Mucosa of stomach (tissue), 1 donor: ENCODE measurements at regions not wholly inside any gene's neighbourhood (a gene's known extent, or its start where the extent isn't known, plus 50 kb on each side); places are given as distances from the start of the nearest gene placed in this dataset.

ENCODE experiments used
- H3K27me3 ChIP-seq: one replicate; pipeline ENCODE4 v1.7.0; 2013; ENCODE audit warnings: mild to moderate bottlenecking, low read length; ENCODE audit not compliant: control insufficient read depth, insufficient read depth
- H3K36me3 ChIP-seq: one replicate; pipeline ENCODE4 v1.7.0; 2013; ENCODE audit warnings: low read length; ENCODE audit not compliant: control insufficient read depth, insufficient read depth
- H3K4me1 ChIP-seq: one replicate; pipeline ENCODE4 v1.7.0; 2013; ENCODE audit warnings: mild to moderate bottlenecking, low read length; ENCODE audit not compliant: control insufficient read depth, insufficient read depth
- H3K4me3 ChIP-seq: one replicate; pipeline ENCODE4 v1.7.0; 2013; ENCODE audit warnings: low read length
- H3K9ac ChIP-seq: one replicate; pipeline ENCODE4 v1.7.0; 2013; ENCODE audit warnings: mild to moderate bottlenecking, low read length, moderate library complexity
- H3K9me3 ChIP-seq: one replicate; pipeline ENCODE4 v1.7.0; 2013; ENCODE audit warnings: mild to moderate bottlenecking, low read length, moderate library complexity; ENCODE audit not compliant: control insufficient read depth
- donor health status: Pancreatic carcinoma.

DNA sequence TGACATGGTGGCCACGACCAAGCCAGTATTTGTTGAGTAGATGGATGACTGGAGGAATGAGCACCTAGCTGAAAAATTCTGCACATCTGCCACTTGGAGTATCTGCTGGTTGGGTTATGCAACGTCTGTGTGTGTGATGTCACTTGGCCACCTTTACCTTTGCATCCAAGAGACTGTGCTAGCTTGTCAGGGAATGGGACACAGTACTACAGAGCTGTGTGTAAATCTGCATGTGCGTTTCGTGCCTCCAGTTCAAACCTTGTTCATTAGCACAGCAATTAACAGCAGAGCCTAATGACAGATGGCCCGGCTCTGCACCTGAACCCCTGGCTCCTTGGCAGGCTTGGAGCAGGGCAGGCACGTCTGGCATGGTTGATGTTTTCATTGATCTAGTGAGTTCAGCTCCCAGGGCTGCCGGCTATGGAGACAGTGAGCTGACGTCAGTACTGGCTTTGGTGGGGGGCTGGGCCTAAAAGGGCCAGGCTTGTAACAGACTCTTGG lies 188.4 kb upstream of the NAV2 start:
- Histone ChIP-seq H3K4me1 (peaks cover 8% of the 10 kb centered on the region), H3K36me3 (no peaks in the 10 kb centered on the region), H3K4me3 (no peak overlapping the region), H3K27me3 (no peaks in the 10 kb centered on the region), H3K9ac (no peak overlapping the region), H3K9me3 (no peaks in the 10 kb centered on the region)

DNA sequence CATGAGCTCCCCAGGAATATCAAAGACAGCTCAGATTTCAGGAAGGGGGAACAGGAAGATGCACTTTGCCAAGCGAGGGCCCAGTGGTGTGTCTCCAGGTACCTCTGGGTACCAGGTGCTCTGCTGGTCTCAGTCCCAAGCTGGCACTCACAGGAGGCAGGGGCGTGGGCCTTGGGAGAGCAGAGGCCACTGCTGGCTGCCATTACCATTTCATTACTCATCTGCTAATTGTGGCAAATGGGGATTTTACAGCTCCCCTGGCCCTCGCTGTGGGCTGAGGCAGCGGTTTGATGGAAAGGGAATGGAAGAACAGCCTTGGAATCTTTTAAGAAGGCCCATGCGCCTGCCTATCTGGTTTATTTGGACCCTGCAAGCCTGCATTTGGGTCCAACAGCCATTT lies 192.0 kb upstream of the NAV2 start:
- peaks cover 8% of the 10 kb centered on the region for H3K4me1 ChIP-seq
- no peaks in the 10 kb centered on the region for H3K36me3 ChIP-seq

DNA sequence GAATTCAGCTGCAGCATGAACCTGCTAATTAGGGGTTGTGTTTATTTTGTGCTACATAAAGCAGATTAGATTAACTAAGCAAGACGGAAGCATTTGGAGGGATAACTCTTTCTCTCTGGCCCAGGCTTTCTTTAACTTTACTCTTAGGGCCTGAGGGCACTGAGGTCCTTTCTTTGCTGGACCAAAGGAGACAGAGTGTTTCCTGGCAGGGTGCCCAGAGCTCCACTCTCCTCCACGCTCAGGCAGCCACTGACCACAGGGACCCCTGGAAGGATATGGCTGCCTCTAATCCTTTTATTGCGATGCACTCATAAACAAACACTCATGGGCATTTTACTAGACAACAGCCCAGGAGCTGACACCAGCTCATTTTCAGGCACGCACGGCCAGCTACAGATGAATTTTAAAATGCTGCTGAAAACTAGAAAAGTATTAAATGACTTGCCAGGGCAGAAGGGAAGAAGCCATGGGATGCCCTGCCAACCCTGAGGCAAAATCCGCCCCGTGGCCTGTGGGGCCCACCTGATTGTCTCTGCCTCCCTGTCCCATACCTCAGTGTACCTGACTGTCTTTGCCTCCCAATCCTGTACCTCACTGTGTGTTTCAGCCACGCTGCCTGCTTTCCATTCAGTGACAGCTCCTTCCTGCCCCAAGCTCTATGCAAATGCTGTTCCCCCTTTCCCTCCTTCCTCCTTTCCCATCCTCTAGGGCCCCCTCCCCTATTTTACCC lies 192.6 kb upstream of the NAV2 start:
- H3K36me3 ChIP-seq: no peaks in the 10 kb centered on the region
- H3K4me3 ChIP-seq: no peak overlapping the region
- H3K4me1 ChIP-seq: peaks cover 8% of the 10 kb centered on the region
- no peaks in the 10 kb centered on the region for H3K27me3 ChIP-seq
- no peaks in the 10 kb centered on the region for H3K9me3 ChIP-seq
- H3K9ac ChIP-seq: no peak overlapping the region

More for the DNA sequence above, 192.0 kb upstream of the NAV2 start:
- Histone ChIP-seq H3K27me3 (no peaks in the 10 kb centered on the region), H3K9me3 (no peaks in the 10 kb centered on the region), H3K4me3 (no peak overlapping the region), H3K9ac (no peak overlapping the region)

DNA sequence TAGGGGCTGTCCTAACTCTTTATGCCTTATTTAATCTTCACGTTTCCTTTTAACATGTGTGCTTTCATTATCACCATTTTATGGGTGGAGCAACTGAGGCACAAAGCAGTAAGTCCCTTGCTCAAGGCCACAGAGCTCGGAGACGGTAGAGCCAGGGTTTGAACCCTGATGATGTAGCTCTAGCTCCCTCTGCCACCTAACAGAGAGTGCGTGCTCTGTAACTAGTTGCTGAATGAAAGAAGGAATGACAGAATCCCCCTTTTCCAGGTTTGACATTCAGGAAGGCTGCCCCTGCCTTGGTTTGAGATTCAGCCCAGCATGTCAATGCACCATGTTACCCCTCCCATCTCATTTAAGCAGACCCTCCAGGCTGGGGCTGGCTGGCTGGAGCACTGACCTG lies 193.3 kb upstream of the NAV2 start:
- no peak overlapping the region for H3K4me3 ChIP-seq
- H3K4me1 ChIP-seq: peaks cover 8% of the 10 kb centered on the region
- H3K36me3 ChIP-seq: no peaks in the 10 kb centered on the region
- no peaks in the 10 kb centered on the region for H3K27me3 ChIP-seq
- H3K9me3 ChIP-seq: no peaks in the 10 kb centered on the region
- no peak overlapping the region for H3K9ac ChIP-seq

DNA sequence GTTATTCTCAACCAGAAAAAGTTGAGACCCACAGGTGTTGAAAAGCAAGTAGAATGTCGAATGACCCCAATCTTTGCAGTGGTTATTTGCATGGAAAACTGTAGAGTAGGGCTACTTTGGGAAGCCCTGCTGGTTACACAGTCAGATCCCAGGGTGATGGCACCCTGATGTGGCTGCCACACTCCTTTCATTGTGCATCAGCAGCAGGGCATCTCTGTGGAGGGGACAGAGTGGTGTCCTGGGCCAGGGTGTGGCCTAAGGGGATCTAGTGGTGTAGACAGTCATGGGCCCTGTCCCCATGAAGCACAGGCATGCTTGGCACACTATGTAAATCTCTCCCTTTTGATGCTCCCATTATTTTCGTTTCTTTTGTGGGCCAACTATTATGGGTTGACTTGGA lies 199.4 kb upstream of the NAV2 start:
- H3K4me3 ChIP-seq: no peak overlapping the region
- no peaks in the 10 kb centered on the region for H3K36me3 ChIP-seq
- no peak overlapping the region for H3K9ac ChIP-seq
- no peaks in the 10 kb centered on the region for H3K9me3 ChIP-seq
- peaks cover 6% of the 10 kb centered on the region for H3K4me1 ChIP-seq
- H3K27me3 ChIP-seq: no peaks in the 10 kb centered on the region

DNA sequence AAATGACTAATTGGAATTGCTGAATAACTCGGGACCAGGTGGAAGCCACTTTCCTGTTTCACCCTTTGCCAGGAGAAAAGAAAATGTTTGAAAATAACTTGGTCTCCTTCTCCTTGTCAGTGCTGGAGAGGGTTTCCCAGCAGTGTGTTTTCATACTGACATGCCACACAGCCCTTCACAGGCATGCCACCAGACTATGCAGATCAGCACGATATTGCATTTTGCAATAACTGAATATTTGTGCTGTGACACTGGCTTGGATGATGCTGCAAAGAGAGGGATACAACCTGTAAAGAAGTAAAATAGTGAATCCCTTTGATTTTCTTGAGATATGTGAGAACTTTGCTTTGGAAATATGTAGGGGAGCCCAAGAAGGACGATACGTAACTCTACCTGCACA lies 200.0 kb upstream of the NAV2 start:
- no peak overlapping the region for H3K9ac ChIP-seq
- H3K4me3 ChIP-seq: no peak overlapping the region
- no peaks in the 10 kb centered on the region for H3K9me3 ChIP-seq
- peaks cover 9% of the 10 kb centered on the region for H3K4me1 ChIP-seq
- no peaks in the 10 kb centered on the region for H3K36me3 ChIP-seq
- H3K27me3 ChIP-seq: no peaks in the 10 kb centered on the region

DNA sequence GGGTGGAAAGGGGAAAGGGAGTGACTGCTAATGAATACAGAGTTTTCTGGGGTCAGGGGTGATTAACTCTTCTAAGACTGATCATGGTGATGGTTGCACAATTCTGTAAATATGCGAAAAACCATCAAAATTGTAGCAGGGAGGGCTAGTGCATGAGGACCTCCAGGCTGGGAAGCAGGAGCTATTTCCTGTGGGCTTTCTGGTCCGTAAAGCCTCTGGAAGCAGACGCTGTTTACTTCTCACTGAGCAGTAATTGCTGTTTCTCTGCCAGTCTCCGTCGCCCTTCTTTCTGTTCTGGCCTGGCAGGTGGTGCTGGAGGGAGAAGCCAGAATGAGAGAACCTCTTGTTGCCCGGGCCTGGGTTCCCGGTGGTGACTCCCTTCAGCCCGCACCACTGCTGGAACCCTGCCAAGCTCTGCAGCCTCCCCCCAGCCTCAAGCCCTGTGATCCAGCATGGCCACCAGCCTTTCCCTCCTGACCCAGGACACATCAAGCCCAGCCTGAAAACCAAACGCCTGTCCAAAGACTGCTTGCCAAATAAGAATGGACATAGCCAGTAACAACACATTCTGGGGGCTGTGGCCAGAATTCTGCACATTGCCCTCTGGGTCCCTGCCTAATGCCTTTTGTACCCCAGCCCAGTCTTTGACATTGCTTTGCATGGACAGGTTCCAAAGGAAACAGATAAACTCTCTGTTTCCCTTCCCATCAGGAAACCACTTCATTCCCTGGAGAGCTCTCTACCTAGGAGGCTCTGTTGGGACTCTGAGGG lies 201.0 kb upstream of the NAV2 start:
- Histone ChIP-seq H3K27me3 (no peaks in the 10 kb centered on the region), H3K36me3 (no peaks in the 10 kb centered on the region), H3K9ac (no peak overlapping the region), H3K4me3 (no peak overlapping the region), H3K9me3 (no peaks in the 10 kb centered on the region), H3K4me1 (peaks cover 9% of the 10 kb centered on the region)

DNA sequence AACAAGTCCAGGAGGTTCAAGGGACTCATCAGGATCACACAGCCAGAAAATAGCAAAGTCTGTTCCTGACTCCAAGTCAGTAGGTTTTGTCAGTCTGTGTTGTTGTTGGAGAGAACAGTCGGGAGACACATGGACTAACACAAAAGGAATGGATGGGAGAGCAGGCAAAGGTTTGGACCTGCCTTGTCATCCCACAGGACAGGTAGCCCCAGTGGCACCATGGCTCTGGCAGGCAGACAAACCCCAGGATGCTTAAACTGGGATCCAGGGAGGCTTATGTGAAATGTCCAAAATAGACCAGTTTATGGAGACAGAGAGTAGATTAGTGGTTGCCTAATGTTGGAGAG lies 201.6 kb upstream of the NAV2 start:
- H3K9ac ChIP-seq: no peak overlapping the region
- H3K27me3 ChIP-seq: no peaks in the 10 kb centered on the region
- no peaks in the 10 kb centered on the region for H3K36me3 ChIP-seq
- no peaks in the 10 kb centered on the region for H3K9me3 ChIP-seq
- no peak overlapping the region for H3K4me3 ChIP-seq
- H3K4me1 ChIP-seq: peaks cover 9% of the 10 kb centered on the region

DNA sequence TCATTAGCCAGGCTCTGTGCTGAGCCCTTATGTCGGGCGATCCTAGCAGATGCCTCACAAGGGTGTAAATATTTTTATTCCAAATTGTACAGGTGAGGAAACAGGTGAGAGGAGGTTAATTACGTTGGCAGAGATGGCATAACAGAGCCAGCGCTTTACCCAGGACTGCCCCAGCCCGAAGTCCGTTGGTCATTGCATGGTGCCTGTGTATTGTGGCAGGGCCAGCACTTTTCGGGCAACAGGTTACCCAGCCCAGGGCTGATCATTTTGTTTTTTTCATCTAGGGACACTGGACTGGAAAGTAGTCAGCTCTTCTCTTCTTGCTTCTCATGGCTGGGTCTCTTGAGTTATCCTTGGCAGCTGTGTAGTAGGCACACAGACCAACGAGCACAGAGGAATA lies 202.2 kb upstream of the NAV2 start:
- H3K4me1 ChIP-seq: peaks cover 9% of the 10 kb centered on the region
- no peaks in the 10 kb centered on the region for H3K27me3 ChIP-seq
- no peaks in the 10 kb centered on the region for H3K9me3 ChIP-seq
- no peaks in the 10 kb centered on the region for H3K36me3 ChIP-seq
- no peak overlapping the region for H3K9ac ChIP-seq
- no peak overlapping the region for H3K4me3 ChIP-seq

DNA sequence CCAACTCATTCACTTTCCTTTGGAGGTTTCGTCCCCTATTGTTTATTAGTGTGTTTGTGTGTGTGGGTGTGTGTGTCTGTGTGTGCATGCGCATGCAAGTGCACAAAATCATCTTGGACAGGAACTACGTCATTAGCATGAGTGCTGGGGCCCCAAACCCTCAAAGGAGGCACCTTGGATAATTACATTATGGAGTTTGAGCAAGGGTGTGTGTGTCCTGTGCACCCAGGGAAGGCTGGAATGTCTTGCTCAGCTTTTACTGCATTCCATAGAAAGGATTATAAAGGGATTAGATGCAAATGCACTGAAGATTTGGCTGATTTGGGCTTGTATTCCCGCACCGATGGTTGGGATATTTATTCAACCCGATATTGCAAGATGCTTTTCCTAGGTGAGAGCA lies 203.4 kb upstream of the NAV2 start:
- Histone ChIP-seq H3K9me3 (no peaks in the 10 kb centered on the region), H3K36me3 (no peaks in the 10 kb centered on the region), H3K27me3 (no peaks in the 10 kb centered on the region), H3K9ac (no peak overlapping the region), H3K4me1 (peaks cover 9% of the 10 kb centered on the region), H3K4me3 (no peak overlapping the region)

DNA sequence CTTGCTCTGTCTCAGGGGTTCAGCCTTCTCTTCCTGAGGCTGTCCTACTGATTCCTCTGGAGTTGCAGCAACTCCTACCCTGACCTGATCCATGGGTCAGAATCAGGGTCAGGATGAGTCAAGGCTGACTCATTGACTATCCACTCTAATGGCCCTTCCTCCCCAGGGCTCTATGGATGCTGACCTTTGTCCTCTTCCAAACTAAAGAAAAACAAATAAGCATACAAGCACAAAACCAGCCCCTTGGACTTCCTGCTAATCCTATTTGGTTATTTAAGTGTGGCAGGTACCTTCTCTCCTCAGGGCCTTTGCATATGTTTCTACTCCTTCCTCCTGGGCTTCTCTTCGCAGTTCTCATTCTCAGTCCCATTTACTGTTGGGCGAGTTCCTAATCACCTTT lies 204.5 kb upstream of the NAV2 start:
- Histone ChIP-seq H3K4me3 (no peak overlapping the region), H3K4me1 (peaks cover 9% of the 10 kb centered on the region), H3K36me3 (no peaks in the 10 kb centered on the region), H3K27me3 (no peaks in the 10 kb centered on the region), H3K9me3 (no peaks in the 10 kb centered on the region), H3K9ac (no peak overlapping the region)

DNA sequence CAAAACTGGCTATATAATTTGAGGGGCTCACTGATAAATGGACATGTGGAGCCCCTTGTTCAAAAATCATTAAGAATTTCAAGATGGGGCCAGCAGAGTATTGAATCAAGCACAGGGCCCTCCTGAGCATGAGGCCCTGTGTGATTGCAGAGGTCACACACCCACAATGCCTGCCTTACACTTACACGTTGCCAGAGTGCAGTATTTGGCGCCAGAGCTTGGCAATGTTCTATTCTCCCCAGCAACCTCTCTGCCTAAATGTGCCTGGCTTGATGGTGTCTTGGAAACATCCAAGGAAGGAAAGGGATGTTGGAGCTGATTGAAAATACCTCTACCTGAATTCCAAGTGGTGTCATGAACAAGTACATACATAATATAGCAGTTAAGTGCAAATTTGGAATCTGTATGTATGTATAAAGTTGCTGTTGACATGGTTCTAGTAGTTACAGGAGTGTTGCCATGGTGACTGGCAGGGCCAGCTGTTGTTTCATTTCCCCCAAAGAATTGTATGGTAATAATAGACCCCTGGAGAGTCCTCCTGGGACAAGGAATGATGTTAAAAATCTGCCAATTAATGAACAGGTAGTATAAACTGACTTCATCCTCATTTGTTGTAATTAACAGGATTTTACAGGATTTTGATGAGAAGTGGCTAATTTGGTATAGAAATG lies 205.7 kb upstream of the NAV2 start:
- peaks cover 8% of the 10 kb centered on the region for H3K4me1 ChIP-seq
- no peaks in the 10 kb centered on the region for H3K27me3 ChIP-seq
- no peaks in the 10 kb centered on the region for H3K9me3 ChIP-seq
- no peak overlapping the region for H3K9ac ChIP-seq
- no peak overlapping the region for H3K4me3 ChIP-seq
- H3K36me3 ChIP-seq: no peaks in the 10 kb centered on the region
